Naive thymus-derived CD8-positive, alpha-beta T cell (primary cell): ENCODE measurements at regions not wholly inside any gene's neighbourhood (a gene's known extent, or its start where the extent isn't known, plus 50 kb on each side); places are given as distances from the start of the nearest gene placed in this dataset.

ENCODE experiments used
- ATAC-seq, 2 donors: fragments of 150-1000 bp; cut with Tn5 transposase in 1 of 2; sonication (Bioruptor Pico), chemical (Tn5 transposase) in 1 of 2; 1 replicate in 1 of 2; 2 replicates in 1 of 2; pipeline ENCODE4 v1.10.0; 2021; ENCODE audit warnings: mild to moderate bottlenecking in 2 of 2, moderate library complexity in 2 of 2
- POLR2A ChIA-PET: fragments of 350-600 bp; sonication (Branson Sonifier 250); formaldehyde crosslinking; loops from one replicate; lab custom pipeline; 2021; ENCODE audit warnings: antibody characterized with exemption; lab: Charles Lee
- DNase-seq, 10 donors: peaks; one replicate each; pipeline versions ENCODE4 v3.0.0 to v3.0.0-alpha.2; 2020 to 2022
- H3K27ac Mint-ChIP-seq, 10 donors: one replicate each; pipeline ENCODE4 v1.8.0; 2020 to 2022; ENCODE audit warnings: mild to moderate bottlenecking in 10 of 10, mixed read lengths in 10 of 10, moderate library complexity in 4 of 10, inconsistent platforms in 1 of 10
- H3K27me3 Mint-ChIP-seq, 5 donors: one replicate each; pipeline ENCODE4 v1.8.0; 2021 to 2022; ENCODE audit warnings: mixed read lengths in 5 of 5
- H3K36me3 Mint-ChIP-seq, 3 donors: one replicate each; pipeline ENCODE4 v1.8.0; 2020 to 2022; ENCODE audit warnings: mixed read lengths in 3 of 3, mild to moderate bottlenecking in 2 of 3, inconsistent platforms in 1 of 3
- H3K4me1 Mint-ChIP-seq, 4 donors: one replicate each; pipeline ENCODE4 v1.8.0; 2021 to 2022; ENCODE audit warnings: mixed read lengths in 4 of 4
- H3K4me3 Mint-ChIP-seq, 10 donors: one replicate each; pipeline ENCODE4 v1.8.0; 2020 to 2022; ENCODE audit warnings: mild to moderate bottlenecking in 10 of 10, mixed read lengths in 10 of 10, moderate library complexity in 6 of 10, inconsistent platforms in 1 of 10
- H3K9me3 Mint-ChIP-seq, 9 donors: one replicate each; pipeline ENCODE4 v1.8.0; 2020 to 2022; ENCODE audit warnings: mixed read lengths in 9 of 9, mild to moderate bottlenecking in 3 of 9, inconsistent platforms in 1 of 9, moderate library complexity in 1 of 9

- Mint-ChIP-seq H3K27ac (no peak overlapping the region), H3K4me3 (no peak overlapping the region), H3K4me1 (no peaks in the 10 kb centered on the region), H3K36me3 (peaks cover 0 to 2% (median under 1%) of the 10 kb centered on the region in 3 donors), H3K27me3 (peaks cover 4 to 25% (median 12%) of the 10 kb centered on the region in 5 donors), H3K9me3 (peaks cover 0 to 11% (median under 1%) of the 10 kb centered on the region in 9 donors)
- POLR2A ChIA-PET = no interaction called here
- ATAC-seq (no peak), DNase-seq (no peak)
Measured at GRCh38 chr2:226184540-226184939, 615.1 kb downstream of the IRS1 start.

GRCh38 chr2:226183550-226183949 lies 616.1 kb downstream of the IRS1 start:
- Mint-ChIP-seq H3K27me3 (peaks cover 4 to 25% (median 12%) of the 10 kb centered on the region in 5 donors), H3K4me1 (no peaks in the 10 kb centered on the region), H3K36me3 (peaks cover 0 to 10% (median 2%) of the 10 kb centered on the region in 3 donors), H3K27ac (no peak overlapping the region), H3K9me3 (peaks cover 0 to 21% (median 6%) of the 10 kb centered on the region in 9 donors), H3K4me3 (no peak overlapping the region)
- ATAC-seq (no peak), DNase-seq (no peak)
- POLR2A ChIA-PET = no interaction called here

- Mint-ChIP-seq H3K9me3 (peaks cover 0 to 26% (median 11%) of the 10 kb centered on the region in 9 donors), H3K27me3 (peaks cover 4 to 25% (median 12%) of the 10 kb centered on the region in 5 donors), H3K4me3 (no peak overlapping the region), H3K27ac (no peak overlapping the region), H3K4me1 (no peaks in the 10 kb centered on the region), H3K36me3 (peaks cover 0 to 15% (median 2%) of the 10 kb centered on the region in 3 donors)
- POLR2A ChIA-PET = no interaction called here
- ATAC-seq = no peak
- no peak for DNase-seq
Measured at GRCh38 chr2:226183033-226183432, 616.6 kb downstream of the IRS1 start.

GRCh38 chr2:226181909-226182308 lies 617.7 kb downstream of the IRS1 start:
- Mint-ChIP-seq H3K4me3 (no peak overlapping the region), H3K4me1 (no peaks in the 10 kb centered on the region), H3K9me3 (peaks cover 0 to 38% (median 16%) of the 10 kb centered on the region in 9 donors), H3K27me3 (peaks cover 4 to 25% (median 14%) of the 10 kb centered on the region in 5 donors), H3K27ac (no peak overlapping the region), H3K36me3 (peaks cover 0 to 17% (median 2%) of the 10 kb centered on the region in 3 donors)
- no peak for DNase-seq
- POLR2A ChIA-PET = no interaction called here
- no peak for ATAC-seq

GRCh38 chr2:226180281-226180884 lies 619.2 kb downstream of the IRS1 start:
- POLR2A ChIA-PET = no interaction called here
- no peak for DNase-seq
- H3K4me1 Mint-ChIP-seq = no peaks in the 10 kb centered on the region
- H3K36me3 Mint-ChIP-seq = peaks cover 0 to 25% (median 2%) of the 10 kb centered on the region in 3 donors
- H3K27ac Mint-ChIP-seq = no peak overlapping the region
- no peak overlapping the region for H3K4me3 Mint-ChIP-seq
- ATAC-seq = no peak
- peaks cover 0 to 47% (median 17%) of the 10 kb centered on the region in 9 donors for H3K9me3 Mint-ChIP-seq
- H3K27me3 Mint-ChIP-seq = peaks cover 3 to 25% (median 15%) of the 10 kb centered on the region in 5 donors

- POLR2A ChIA-PET = no interaction called here
- DNase-seq (no peak), ATAC-seq (no peak)
- H3K27me3 Mint-ChIP-seq = peaks cover 2 to 25% (median 13%) of the 10 kb centered on the region in 5 donors
- H3K4me1 Mint-ChIP-seq = no peaks in the 10 kb centered on the region
- peaks cover 0 to 47% (median 17%) of the 10 kb centered on the region in 9 donors for H3K9me3 Mint-ChIP-seq
- no peak overlapping the region for H3K27ac Mint-ChIP-seq
- peaks cover 0 to 25% (median 2%) of the 10 kb centered on the region in 3 donors for H3K36me3 Mint-ChIP-seq
- no peak overlapping the region for H3K4me3 Mint-ChIP-seq
Measured at GRCh38 chr2:226179010-226179409, 620.6 kb downstream of the IRS1 start.

- H3K4me3 Mint-ChIP-seq = no peak overlapping the region
- POLR2A ChIA-PET = no interaction called here
- no peak for ATAC-seq
Measured at GRCh38 chr2:226176283-226176984, 623.2 kb downstream of the IRS1 start.

GRCh38 chr2:226174390-226174789 lies 625.2 kb downstream of the IRS1 start:
- peaks cover 0 to 34% (median 15%) of the 10 kb centered on the region in 9 donors for H3K9me3 Mint-ChIP-seq
- DNase-seq (no peak), ATAC-seq (no peak)
- H3K27me3 Mint-ChIP-seq = peaks cover 0 to 12% (median 9%) of the 10 kb centered on the region in 5 donors
- no peaks in the 10 kb centered on the region for H3K4me1 Mint-ChIP-seq
- POLR2A ChIA-PET = no interaction called here
- no peak overlapping the region for H3K27ac Mint-ChIP-seq
- no peak overlapping the region for H3K4me3 Mint-ChIP-seq
- H3K36me3 Mint-ChIP-seq = peaks cover 0 to 23% (median 0%) of the 10 kb centered on the region in 3 donors

More at GRCh38 chr2:226176283-226176984, 623.2 kb downstream of the IRS1 start:
- Mint-ChIP-seq H3K36me3 (peaks cover 0 to 25% (median 2%) of the 10 kb centered on the region in 3 donors), H3K4me1 (no peaks in the 10 kb centered on the region), H3K27ac (no peak overlapping the region), H3K9me3 (peaks cover 0 to 42% (median 17%) of the 10 kb centered on the region in 9 donors), H3K27me3 (peaks cover 0 to 10% (median 3%) of the 10 kb centered on the region in 5 donors)
- no peak for DNase-seq

- peaks cover 0 to 19% (median 8%) of the 10 kb centered on the region in 9 donors for H3K9me3 Mint-ChIP-seq
- no peak overlapping the region for H3K27ac Mint-ChIP-seq
- no peaks in the 10 kb centered on the region for H3K4me1 Mint-ChIP-seq
- ATAC-seq (no peak), DNase-seq (no peak)
- peaks cover 0 to 9% (median 0%) of the 10 kb centered on the region in 3 donors for H3K36me3 Mint-ChIP-seq
- POLR2A ChIA-PET = no interaction called here
- H3K4me3 Mint-ChIP-seq = no peak overlapping the region
- peaks cover 0 to 12% (median 9%) of the 10 kb centered on the region in 5 donors for H3K27me3 Mint-ChIP-seq
Measured at GRCh38 chr2:226172939-226173338, 626.7 kb downstream of the IRS1 start.

- Mint-ChIP-seq H3K36me3 (peaks cover 0 to 8% (median 0%) of the 10 kb centered on the region in 3 donors), H3K27ac (no peak overlapping the region), H3K4me3 (no peak overlapping the region), H3K27me3 (peaks cover 0 to 12% (median 9%) of the 10 kb centered on the region in 5 donors), H3K4me1 (no peaks in the 10 kb centered on the region), H3K9me3 (peaks cover 0 to 15% (median 8%) of the 10 kb centered on the region in 9 donors)
- ATAC-seq (no peak), DNase-seq (no peak)
- POLR2A ChIA-PET = no interaction called here
Measured at GRCh38 chr2:226172309-226172708, 627.3 kb downstream of the IRS1 start.

GRCh38 chr2:226169751-226170581 lies 629.7 kb downstream of the IRS1 start:
- H3K4me3 Mint-ChIP-seq = no peak overlapping the region
- DNase-seq (no peak), ATAC-seq (no peak)
- no peaks in the 10 kb centered on the region for H3K36me3 Mint-ChIP-seq
- no peaks in the 10 kb centered on the region for H3K4me1 Mint-ChIP-seq
- no peaks in the 10 kb centered on the region for H3K9me3 Mint-ChIP-seq
- H3K27me3 Mint-ChIP-seq = peaks cover 0 to 12% (median 5%) of the 10 kb centered on the region in 5 donors
- POLR2A ChIA-PET = no interaction called here
- no peak overlapping the region for H3K27ac Mint-ChIP-seq

- H3K4me1 Mint-ChIP-seq = no peaks in the 10 kb centered on the region
- peaks cover 0 to 12% (median 5%) of the 10 kb centered on the region in 5 donors for H3K27me3 Mint-ChIP-seq
- no peaks in the 10 kb centered on the region for H3K36me3 Mint-ChIP-seq
- DNase-seq = no peak
- no peak overlapping the region for H3K27ac Mint-ChIP-seq
- no peak for ATAC-seq
- H3K9me3 Mint-ChIP-seq = no peaks in the 10 kb centered on the region
- no peak overlapping the region for H3K4me3 Mint-ChIP-seq
- POLR2A ChIA-PET = no interaction called here
Measured at GRCh38 chr2:226168496-226169160, 631.0 kb downstream of the IRS1 start.
